ENCODE measurements at regions not wholly inside any gene's neighbourhood (a gene's known extent, or its start where the extent isn't known, plus 50 kb on each side); places are given as distances from the start of the nearest gene placed in this dataset.

GRCh38 chr1:228807904-228808605, 72.8 kb downstream of the RHOU start:
- DNase-seq, result no peak
- Histone ChIP-seq H3K36me3 (ENCODE audit: insufficient read depth in 1 of 2, low read depth in 1 of 2) (no peaks in the 10 kb centered on the region), H3K27ac (no peak overlapping the region), H3K9me3 (no peaks in the 10 kb centered on the region), H3K4me1 (no peaks in the 10 kb centered on the region), H3K4me3 (no peak overlapping the region), H3K27me3 (ENCODE audit: insufficient read depth in 3 of 3, low read length in 2 of 3) (no peaks in the 10 kb centered on the region)
- WGBS, 3 donors, result 38 to 44% (median 41%) methylated on average over 7 of the region's 7 CpGs
- peak in 3 of 4 donors; percentile 42 to 62 (median 60) for ATAC-seq
- intact Hi-C loops (cut with DNase I), result no loop called here
- no peak for TF ChIP-seq CTCF (IDR thresholded peaks at IDR 0.05)

GRCh38 chr1:228809621-228810394, 74.5 kb downstream of the RHOU start:
- H3K9me3 ChIP-seq, result no peaks in the 10 kb centered on the region
- H3K4me3 ChIP-seq, result no peak overlapping the region
- 95 to 99% (median 95%) methylated on average over 7 of the region's 7 CpGs for WGBS, 3 donors
- no peak for TF ChIP-seq CTCF (IDR thresholded peaks at IDR 0.05)
- no peaks in the 10 kb centered on the region for H3K36me3 ChIP-seq (ENCODE audit: insufficient read depth in 1 of 2, low read depth in 1 of 2)
- H3K27ac ChIP-seq, result no peak overlapping the region
- intact Hi-C loops (cut with DNase I), result no loop called here
- ATAC-seq (no peak), DNase-seq (no peak)
- no peaks in the 10 kb centered on the region for H3K27me3 ChIP-seq (ENCODE audit: insufficient read depth in 3 of 3, low read length in 2 of 3)
- H3K4me1 ChIP-seq, result no peaks in the 10 kb centered on the region

GRCh38 chr1:228810395-228810758, 75.1 kb downstream of the RHOU start:
- H3K27ac ChIP-seq, result no peak overlapping the region
- no peak overlapping the region for H3K4me3 ChIP-seq
- intact Hi-C loops (cut with DNase I), result no loop called here
- H3K9me3 ChIP-seq, result no peaks in the 10 kb centered on the region
- H3K4me1 ChIP-seq, result no peaks in the 10 kb centered on the region
- DNase-seq (no peak), ATAC-seq (no peak)
- H3K36me3 ChIP-seq (ENCODE audit: insufficient read depth in 1 of 2, low read depth in 1 of 2), result no peaks in the 10 kb centered on the region
- TF ChIP-seq CTCF (IDR thresholded peaks at IDR 0.05), result no peak
- no peaks in the 10 kb centered on the region for H3K27me3 ChIP-seq (ENCODE audit: insufficient read depth in 3 of 3, low read length in 2 of 3)

GRCh38 chr1:228810878-228811711, 75.8 kb downstream of the RHOU start:
- intact Hi-C loops (cut with DNase I), result no loop called here
- Histone ChIP-seq H3K27ac (no peak overlapping the region), H3K4me3 (no peak overlapping the region), H3K4me1 (no peaks in the 10 kb centered on the region), H3K9me3 (no peaks in the 10 kb centered on the region), H3K27me3 (ENCODE audit: insufficient read depth in 3 of 3, low read length in 2 of 3) (no peaks in the 10 kb centered on the region), H3K36me3 (ENCODE audit: insufficient read depth in 1 of 2, low read depth in 1 of 2) (no peaks in the 10 kb centered on the region)
- no peak for TF ChIP-seq CTCF (IDR thresholded peaks at IDR 0.05)
- 78 to 83% (median 79%) methylated on average over 6 of the region's 6 CpGs for WGBS, 3 donors
- DNase-seq (no peak), ATAC-seq (no peak)

Measured in psoas muscle (tissue), 7 donors.